Left lung (tissue), 4 donors: ENCODE measurements at regions not wholly inside any gene's neighbourhood (a gene's known extent, or its start where the extent isn't known, plus 50 kb on each side); places are given as distances from the start of the nearest gene placed in this dataset.

Experiments used
- ATAC-seq: fragments of 200-7000 bp; cut with Tn5 transposase; one replicate; pipeline ENCODE4 v1.9.1; 2020; ENCODE audit warnings: moderate library complexity
- DNase-seq, 4 donors: peaks; one replicate each; pipeline ENCODE4 v3.0.0-alpha.2; 2013 to 2020
- H3K27ac ChIP-seq, 2 donors: fragments of 200-600 bp; sonication (generic) in 1 of 2; one replicate each; pipeline versions ENCODE4 v1.5.0 to v1.8.0; 2020 to 2021
- H3K27me3 ChIP-seq, 2 donors: fragments of 200-600 bp; sonication (generic) in 1 of 2; one replicate each; pipeline versions ENCODE4 v1.5.0 to v1.8.0; 2020 to 2021
- H3K36me3 ChIP-seq, 2 donors: fragments of 200-600 bp; sonication (generic) in 1 of 2; one replicate each; pipeline versions ENCODE4 v1.5.0 to v1.8.0; 2020 to 2021
- H3K4me1 ChIP-seq, 2 donors: fragments of 200-600 bp; one replicate each; pipeline ENCODE4 v1.8.0; 2021
- H3K4me3 ChIP-seq, 2 donors: fragments of 200-600 bp; sonication (generic) in 1 of 2; one replicate each; pipeline versions ENCODE4 v1.5.0 to v1.8.0; 2020 to 2021; ENCODE audit warnings: mild to moderate bottlenecking in 1 of 2
- H3K9me3 ChIP-seq, 2 donors: fragments of 200-600 bp; sonication (generic) in 1 of 2; one replicate each; pipeline versions ENCODE4 v1.5.0 to v1.8.0; 2020 to 2021
- CTCF ChIP-seq, 2 donors: fragments of 200-600 bp; sonication (generic) in 1 of 2; IDR thresholded peaks; one replicate each; pipeline versions ENCODE4 v1.5.0 to v1.8.0; 2021; ENCODE audit warnings: antibody characterized with exemption in 2 of 2
- intact Hi-C, 2 donors: fragments of 100-400 bp; cut with DNase I; formaldehyde crosslinking; loops; one replicate each; pipeline versions ENCODE4 v1.11.2 to v1.14.2; 2022
- donor health status: DM: no; HTN: yes; CAD: no.
- donor health status: DM: no; HTN: no; CAD: no.

GRCh38 chr5:67361932-67362729 lies 165.5 kb upstream of the CD180 start:
- intact Hi-C loops: no loop called here
- TF ChIP-seq CTCF (IDR thresholded peaks at IDR 0.05): no peak
- H3K4me3 ChIP-seq: no peak overlapping the region
- DNase-seq: no peak
- no peaks in the 10 kb centered on the region for H3K9me3 ChIP-seq
- no peak for ATAC-seq
- H3K36me3 ChIP-seq: no peaks in the 10 kb centered on the region
- no peaks in the 10 kb centered on the region for H3K27me3 ChIP-seq
- no peaks in the 10 kb centered on the region for H3K4me1 ChIP-seq
- no peak overlapping the region for H3K27ac ChIP-seq

- H3K27ac ChIP-seq: no peak overlapping the region
- intact Hi-C loops: no loop called here
- no peaks in the 10 kb centered on the region for H3K27me3 ChIP-seq
- H3K4me1 ChIP-seq: no peaks in the 10 kb centered on the region
- no peak for TF ChIP-seq CTCF (IDR thresholded peaks at IDR 0.05)
- DNase-seq (no peak), ATAC-seq (no peak)
- no peak overlapping the region for H3K4me3 ChIP-seq
- no peaks in the 10 kb centered on the region for H3K9me3 ChIP-seq
- H3K36me3 ChIP-seq: no peaks in the 10 kb centered on the region
Measured at GRCh38 chr5:67360047-67360446, 163.4 kb upstream of the CD180 start.

GRCh38 chr5:67358186-67358585 lies 161.6 kb upstream of the CD180 start:
- H3K27me3 ChIP-seq: no peaks in the 10 kb centered on the region
- H3K27ac ChIP-seq: no peak overlapping the region
- no peak for TF ChIP-seq CTCF (IDR thresholded peaks at IDR 0.05)
- no peaks in the 10 kb centered on the region for H3K9me3 ChIP-seq
- ATAC-seq (no peak), DNase-seq (no peak)
- no peak overlapping the region for H3K4me3 ChIP-seq
- intact Hi-C loops: no loop called here
- no peaks in the 10 kb centered on the region for H3K36me3 ChIP-seq
- peaks cover 0 to 4% of the 10 kb centered on the region in 2 donors for H3K4me1 ChIP-seq

- intact Hi-C loops: no loop called here
- H3K4me3 ChIP-seq: no peak overlapping the region
- no peak for TF ChIP-seq CTCF (IDR thresholded peaks at IDR 0.05)
- DNase-seq (no peak), ATAC-seq (no peak)
- H3K36me3 ChIP-seq: no peaks in the 10 kb centered on the region
- H3K9me3 ChIP-seq: no peaks in the 10 kb centered on the region
- H3K27ac ChIP-seq: no peak overlapping the region
- peaks cover 3 to 13% of the 10 kb centered on the region in 2 donors for H3K4me1 ChIP-seq
- H3K27me3 ChIP-seq: no peaks in the 10 kb centered on the region
Measured at GRCh38 chr5:67355120-67355713, 158.6 kb upstream of the CD180 start.
